Activated CD4-positive, alpha-beta T cell treated with anti-CD3 and anti-CD28 coated beads, Interleukin-2, amount 10 ng/mL, durations not matched to agents 24 days and 14 days (primary cell): ENCODE measurements at regions not wholly inside any gene's neighbourhood (a gene's known extent, or its start where the extent isn't known, plus 50 kb on each side); places are given as distances from the start of the nearest gene placed in this dataset.

Experiments used
- DNase-seq: peaks from one replicate; pipeline ENCODE4 v3.0.0; 2022
- H3K27ac Mint-ChIP-seq: one replicate; pipeline ENCODE4 v1.8.0; 2022; ENCODE audit warnings: mild to moderate bottlenecking, mixed read lengths
- H3K27me3 Mint-ChIP-seq: one replicate; pipeline ENCODE4 v1.8.0; 2022; ENCODE audit warnings: mixed read lengths
- H3K36me3 Mint-ChIP-seq: one replicate; pipeline ENCODE4 v1.8.0; 2022; ENCODE audit warnings: low read depth, mild to moderate bottlenecking, mixed read lengths
- H3K4me1 Mint-ChIP-seq: one replicate; pipeline ENCODE4 v1.8.0; 2021; ENCODE audit warnings: mixed read lengths
- H3K4me3 Mint-ChIP-seq: one replicate; pipeline ENCODE4 v1.8.0; 2022; ENCODE audit warnings: mild to moderate bottlenecking, moderate library complexity, mixed read lengths
- H3K9me3 Mint-ChIP-seq: one replicate; pipeline ENCODE4 v1.8.0; 2021; ENCODE audit warnings: mixed read lengths
- intact Hi-C: fragments of 100-400 bp; cut with micrococcal nuclease; formaldehyde crosslinking; loops from one replicate; pipeline ENCODE4 v1.15.1; 2023

- no peaks in the 10 kb centered on the region for H3K36me3 Mint-ChIP-seq
These were observed 329.0 kb upstream of the MPDZ start for GRCh38 chr9:13608451-13608850.

GRCh38 chr9:13607481-13608441 is 328.3 kb upstream of the MPDZ start:
- no peaks in the 10 kb centered on the region for H3K36me3 Mint-ChIP-seq
- intact Hi-C loops: no loop called here
- H3K27ac Mint-ChIP-seq: no peak overlapping the region
- DNase-seq: no peak
- no peak overlapping the region for H3K4me3 Mint-ChIP-seq
- H3K27me3 Mint-ChIP-seq: no peaks in the 10 kb centered on the region
- no peaks in the 10 kb centered on the region for H3K4me1 Mint-ChIP-seq
- peaks cover 3% of the 10 kb centered on the region for H3K9me3 Mint-ChIP-seq

More at GRCh38 chr9:13608451-13608850, 329.0 kb upstream of the MPDZ start:
- no peak for DNase-seq
- intact Hi-C loops: no loop called here
- no peak overlapping the region for H3K4me3 Mint-ChIP-seq
- no peaks in the 10 kb centered on the region for H3K9me3 Mint-ChIP-seq
- no peaks in the 10 kb centered on the region for H3K4me1 Mint-ChIP-seq
- H3K27ac Mint-ChIP-seq: no peak overlapping the region
- H3K27me3 Mint-ChIP-seq: no peaks in the 10 kb centered on the region

- peaks cover 5% of the 10 kb centered on the region for H3K9me3 Mint-ChIP-seq
- H3K36me3 Mint-ChIP-seq: no peaks in the 10 kb centered on the region
- H3K27me3 Mint-ChIP-seq: no peaks in the 10 kb centered on the region
- intact Hi-C loops: no loop called here
- no peak for DNase-seq
- no peaks in the 10 kb centered on the region for H3K4me1 Mint-ChIP-seq
- H3K27ac Mint-ChIP-seq: no peak overlapping the region
- H3K4me3 Mint-ChIP-seq: no peak overlapping the region
These were observed 327.1 kb upstream of the MPDZ start for GRCh38 chr9:13606586-13606985.

GRCh38 chr9:13603921-13604320 is 324.4 kb upstream of the MPDZ start:
- DNase-seq: no peak
- Mint-ChIP-seq H3K4me1 (no peaks in the 10 kb centered on the region), H3K27ac (no peak overlapping the region), H3K4me3 (no peak overlapping the region), H3K27me3 (no peaks in the 10 kb centered on the region), H3K36me3 (no peaks in the 10 kb centered on the region), H3K9me3 (peaks cover 5% of the 10 kb centered on the region)
- intact Hi-C loops: no loop called here

- DNase-seq: no peak
- Mint-ChIP-seq H3K4me3 (no peak overlapping the region), H3K4me1 (no peaks in the 10 kb centered on the region), H3K27me3 (no peaks in the 10 kb centered on the region), H3K9me3 (peaks cover 5% of the 10 kb centered on the region), H3K36me3 (no peaks in the 10 kb centered on the region), H3K27ac (no peak overlapping the region)
- intact Hi-C loops: no loop called here
These were observed 319.2 kb upstream of the MPDZ start for GRCh38 chr9:13598738-13599137.

GRCh38 chr9:13597427-13597826 is 317.9 kb upstream of the MPDZ start:
- H3K4me1 Mint-ChIP-seq: no peaks in the 10 kb centered on the region
- H3K27ac Mint-ChIP-seq: no peak overlapping the region
- H3K27me3 Mint-ChIP-seq: no peaks in the 10 kb centered on the region
- no peak for DNase-seq
- no peaks in the 10 kb centered on the region for H3K36me3 Mint-ChIP-seq
- H3K9me3 Mint-ChIP-seq: no peaks in the 10 kb centered on the region
- intact Hi-C loops: no loop called here
- H3K4me3 Mint-ChIP-seq: no peak overlapping the region

GRCh38 chr9:13597004-13597403 is 317.5 kb upstream of the MPDZ start:
- intact Hi-C loops: no loop called here
- Mint-ChIP-seq H3K4me1 (no peaks in the 10 kb centered on the region), H3K27ac (no peak overlapping the region), H3K4me3 (no peak overlapping the region), H3K9me3 (no peaks in the 10 kb centered on the region), H3K36me3 (no peaks in the 10 kb centered on the region), H3K27me3 (no peaks in the 10 kb centered on the region)
- DNase-seq: no peak

- DNase-seq: no peak
- Mint-ChIP-seq H3K4me1 (no peaks in the 10 kb centered on the region), H3K4me3 (no peak overlapping the region), H3K27me3 (no peaks in the 10 kb centered on the region), H3K9me3 (no peaks in the 10 kb centered on the region), H3K36me3 (no peaks in the 10 kb centered on the region), H3K27ac (no peak overlapping the region)
- intact Hi-C loops: no loop called here
These were observed 317.0 kb upstream of the MPDZ start for GRCh38 chr9:13596383-13596970.

- no peak for DNase-seq
- Mint-ChIP-seq H3K4me3 (no peak overlapping the region), H3K27ac (no peak overlapping the region), H3K27me3 (no peaks in the 10 kb centered on the region), H3K36me3 (no peaks in the 10 kb centered on the region), H3K4me1 (no peaks in the 10 kb centered on the region), H3K9me3 (no peaks in the 10 kb centered on the region)
- intact Hi-C loops: no loop called here
These were observed 311.5 kb upstream of the MPDZ start for GRCh38 chr9:13590996-13591395.

- no peaks in the 10 kb centered on the region for H3K4me1 Mint-ChIP-seq
These were observed 309.7 kb upstream of the MPDZ start for GRCh38 chr9:13589034-13589737.

GRCh38 chr9:13588151-13589033 is 308.9 kb upstream of the MPDZ start:
- Mint-ChIP-seq H3K36me3 (no peaks in the 10 kb centered on the region), H3K4me3 (no peak overlapping the region), H3K27me3 (no peaks in the 10 kb centered on the region), H3K9me3 (no peaks in the 10 kb centered on the region), H3K27ac (no peak overlapping the region), H3K4me1 (no peaks in the 10 kb centered on the region)
- intact Hi-C loops: no loop called here
- no peak for DNase-seq

More at GRCh38 chr9:13589034-13589737, 309.7 kb upstream of the MPDZ start:
- Mint-ChIP-seq H3K27me3 (no peaks in the 10 kb centered on the region), H3K36me3 (no peaks in the 10 kb centered on the region), H3K9me3 (no peaks in the 10 kb centered on the region), H3K4me3 (no peak overlapping the region), H3K27ac (no peak overlapping the region)
- intact Hi-C loops: no loop called here
- no peak for DNase-seq

GRCh38 chr9:13587571-13587970 is 308.1 kb upstream of the MPDZ start:
- H3K4me1 Mint-ChIP-seq: no peaks in the 10 kb centered on the region
- DNase-seq: no peak
- H3K27me3 Mint-ChIP-seq: no peaks in the 10 kb centered on the region
- H3K36me3 Mint-ChIP-seq: no peaks in the 10 kb centered on the region
- H3K27ac Mint-ChIP-seq: no peak overlapping the region
- intact Hi-C loops: no loop called here
- no peak overlapping the region for H3K4me3 Mint-ChIP-seq
- H3K9me3 Mint-ChIP-seq: no peaks in the 10 kb centered on the region

GRCh38 chr9:13586587-13587374 is 307.3 kb upstream of the MPDZ start:
- no peak overlapping the region for H3K27ac Mint-ChIP-seq
- intact Hi-C loops: no loop called here
- no peaks in the 10 kb centered on the region for H3K4me1 Mint-ChIP-seq
- DNase-seq: no peak
- no peaks in the 10 kb centered on the region for H3K9me3 Mint-ChIP-seq
- H3K27me3 Mint-ChIP-seq: no peaks in the 10 kb centered on the region
- H3K36me3 Mint-ChIP-seq: no peaks in the 10 kb centered on the region
- no peak overlapping the region for H3K4me3 Mint-ChIP-seq
